HG03139 (cell line): ENCODE measurements at regions not wholly inside any gene's neighbourhood (a gene's known extent, or its start where the extent isn't known, plus 50 kb on each side); places are given as distances from the start of the nearest gene placed in this dataset.
"Not testable (repeated sequence)": the region's sequence is repeated elsewhere in the genome, so short reads cannot be mapped to it uniquely, and the experiment has no call there.

Source experiments
- ATAC-seq: cut with Tn5 transposase; IDR thresholded peaks from one replicate; pipeline ENCODE4 v1.9.1; 2021; ENCODE audit not compliant: unreplicated experiment

DNA sequence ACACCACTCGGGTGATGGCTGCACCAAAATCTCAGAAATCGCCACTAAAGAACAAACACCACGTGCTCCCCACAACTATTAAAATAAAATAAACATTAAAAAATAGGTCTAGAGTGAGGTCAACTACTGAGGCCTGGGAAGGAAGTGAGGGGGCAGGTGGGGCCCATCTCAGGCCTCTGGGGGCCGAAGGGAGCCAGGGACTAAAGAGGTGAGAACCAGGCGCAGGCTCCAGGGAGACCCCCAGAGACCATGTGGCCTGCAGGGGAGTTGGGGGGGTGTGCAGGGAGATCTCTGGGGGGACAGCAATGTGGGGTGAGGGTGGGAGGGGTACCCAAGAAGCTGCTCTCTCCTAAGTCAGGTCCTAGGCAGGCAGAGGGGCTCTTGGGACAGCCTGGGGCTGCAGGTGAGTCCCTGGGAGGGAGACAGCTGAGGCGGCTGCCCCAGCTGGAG lies 111.3 kb upstream of the SMURF2 start:
- no peak for ATAC-seq

DNA sequence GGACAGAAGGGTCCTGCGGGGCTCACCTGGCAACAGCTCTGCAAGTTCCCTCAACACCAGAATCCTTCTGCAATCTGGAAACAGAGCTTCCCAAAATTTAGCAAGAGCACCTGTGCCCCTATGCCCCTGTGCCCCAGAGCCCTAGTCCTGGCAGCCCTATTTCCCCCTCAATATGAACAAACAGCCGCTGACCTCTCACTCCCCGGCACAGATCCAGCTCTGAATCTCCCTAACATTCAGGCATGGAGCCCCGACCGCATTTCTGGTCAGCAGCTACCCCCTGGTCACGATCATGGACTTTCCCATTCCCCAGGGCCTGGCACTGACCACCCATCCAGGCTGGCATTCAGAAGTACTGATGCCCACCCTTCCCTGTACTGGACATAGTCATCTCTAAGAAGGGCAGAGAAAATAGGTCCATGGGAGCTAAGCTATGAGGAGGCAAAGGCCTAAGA lies 110.8 kb upstream of the SMURF2 start:
- no peak for ATAC-seq

DNA sequence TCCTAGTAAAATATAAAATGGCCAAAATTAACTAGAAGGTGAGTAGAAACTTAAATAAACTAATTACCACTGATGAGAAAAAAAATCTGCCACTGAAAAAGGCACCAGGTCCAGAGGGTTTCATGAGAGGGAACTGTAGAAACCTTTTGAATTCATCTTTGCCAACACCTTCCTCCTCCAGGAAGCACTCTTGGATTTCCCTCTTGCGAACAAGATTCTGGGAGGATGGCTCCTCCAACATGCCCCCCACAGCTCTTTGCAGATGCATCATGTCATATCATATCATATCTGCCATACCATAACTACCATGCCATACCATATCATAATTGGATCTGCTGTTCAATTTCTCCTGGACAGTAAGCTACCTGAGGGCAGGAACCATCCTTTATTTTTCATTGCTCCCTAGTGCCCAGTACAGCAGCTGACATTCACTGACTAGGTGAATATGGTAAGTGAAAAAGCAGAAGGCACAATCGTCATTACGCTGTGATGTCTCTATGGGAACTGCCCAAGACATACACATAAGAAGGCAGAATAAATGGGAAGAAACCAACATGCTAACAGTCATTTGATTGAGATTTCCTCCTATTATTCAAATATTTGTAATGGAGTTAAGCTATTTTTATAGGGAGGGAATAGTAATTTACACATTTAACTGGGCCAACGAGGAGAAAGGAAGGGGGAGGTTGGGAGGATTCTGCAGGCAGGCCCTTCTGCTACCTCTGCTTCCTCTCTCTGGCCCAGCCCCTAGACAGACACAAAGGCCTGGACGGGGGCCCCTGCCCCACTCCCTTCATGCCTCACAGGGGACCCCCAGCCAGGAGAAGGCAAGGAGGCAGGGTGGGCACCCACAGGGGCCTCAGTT lies 110.1 kb upstream of the SMURF2 start:
- no peak for ATAC-seq

DNA sequence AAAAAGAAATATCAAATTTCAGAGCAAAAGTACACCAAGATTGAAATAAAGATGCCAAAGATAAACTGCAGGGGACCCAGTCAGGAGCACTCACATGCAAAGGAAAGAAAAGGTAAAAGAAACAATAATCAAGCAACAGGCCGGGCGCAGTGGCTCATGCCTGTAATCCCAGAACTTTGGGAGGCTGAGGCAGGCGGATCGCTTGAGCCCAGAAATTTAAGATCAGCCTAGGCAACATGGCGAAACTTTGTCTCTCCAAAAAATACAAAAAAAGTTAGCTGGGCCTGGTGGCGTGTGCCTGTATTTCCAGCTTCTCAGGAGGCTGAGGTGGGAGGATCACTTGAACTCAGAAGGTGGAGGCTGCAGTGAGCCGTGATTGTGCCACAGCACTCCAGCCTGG lies 107.6 kb upstream of the SMURF2 start:
- no peak for ATAC-seq

DNA sequence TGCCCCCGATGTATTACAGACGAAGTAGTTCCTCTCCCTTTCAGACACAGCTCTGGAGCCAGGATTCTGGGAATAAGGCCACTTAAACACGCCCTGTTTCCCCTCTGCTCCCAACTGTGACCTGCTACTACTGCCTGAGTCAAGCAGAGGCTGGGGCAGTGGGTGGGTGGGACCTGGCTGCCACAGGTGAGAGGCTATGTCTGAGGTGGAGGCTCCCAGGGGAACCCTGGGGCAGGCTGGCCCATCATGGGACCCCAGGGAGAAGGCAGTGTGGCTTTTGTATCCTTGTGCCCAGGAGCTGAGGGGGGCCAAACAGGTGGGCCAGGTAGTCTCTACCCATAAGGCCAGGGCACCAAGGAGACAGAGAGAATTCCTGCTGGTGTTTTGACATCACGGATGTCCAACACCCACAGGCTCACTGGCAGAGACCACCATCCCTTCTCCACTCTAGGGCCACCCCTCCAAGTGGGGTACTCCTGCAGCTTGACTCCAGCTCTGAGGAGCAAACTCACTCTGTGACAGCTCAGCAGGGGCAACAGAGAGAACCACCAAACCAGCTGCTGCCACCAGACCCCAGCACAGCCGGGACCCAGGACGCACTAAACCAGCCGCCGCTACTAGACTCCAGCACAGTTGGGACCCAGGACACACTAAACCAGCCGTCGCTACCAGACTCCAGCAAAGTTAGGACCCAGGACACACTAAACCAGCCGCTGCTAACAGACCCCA lies 105.3 kb upstream of the SMURF2 start:
- ATAC-seq, result no peak

DNA sequence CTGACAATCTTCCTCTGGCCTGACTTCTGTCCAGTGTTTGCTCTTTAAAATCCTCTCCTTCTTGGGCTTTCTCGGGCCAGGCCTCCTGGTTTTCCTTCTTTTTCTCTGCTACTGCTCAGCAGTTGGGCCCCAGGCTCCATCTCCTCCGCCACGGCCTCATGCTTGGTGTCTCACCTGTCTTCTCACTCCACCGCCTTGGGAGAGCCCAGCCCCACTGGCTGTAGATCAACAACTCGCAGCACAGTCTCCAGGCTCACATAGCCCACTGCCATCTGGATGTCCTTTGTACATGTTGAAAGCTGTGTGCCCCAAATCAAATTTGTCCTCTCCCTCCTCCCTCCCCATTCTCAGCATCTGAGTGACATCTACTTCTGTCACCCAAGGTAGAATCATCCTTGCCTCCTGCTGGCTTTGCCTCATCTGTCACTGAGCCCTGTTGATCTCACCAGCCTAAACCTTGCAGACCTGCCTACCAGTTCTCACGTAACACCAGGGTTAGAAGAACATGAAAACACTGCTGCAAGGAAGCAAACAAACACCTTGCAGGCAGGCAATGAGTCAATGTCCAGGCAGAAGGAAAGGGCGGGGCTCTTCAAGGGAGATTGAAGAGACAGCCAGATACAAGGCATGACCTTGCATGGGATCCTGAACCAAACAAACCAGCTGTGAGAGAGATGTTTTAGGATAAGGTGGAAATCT lies 103.2 kb upstream of the SMURF2 start:
- no peak for ATAC-seq

DNA sequence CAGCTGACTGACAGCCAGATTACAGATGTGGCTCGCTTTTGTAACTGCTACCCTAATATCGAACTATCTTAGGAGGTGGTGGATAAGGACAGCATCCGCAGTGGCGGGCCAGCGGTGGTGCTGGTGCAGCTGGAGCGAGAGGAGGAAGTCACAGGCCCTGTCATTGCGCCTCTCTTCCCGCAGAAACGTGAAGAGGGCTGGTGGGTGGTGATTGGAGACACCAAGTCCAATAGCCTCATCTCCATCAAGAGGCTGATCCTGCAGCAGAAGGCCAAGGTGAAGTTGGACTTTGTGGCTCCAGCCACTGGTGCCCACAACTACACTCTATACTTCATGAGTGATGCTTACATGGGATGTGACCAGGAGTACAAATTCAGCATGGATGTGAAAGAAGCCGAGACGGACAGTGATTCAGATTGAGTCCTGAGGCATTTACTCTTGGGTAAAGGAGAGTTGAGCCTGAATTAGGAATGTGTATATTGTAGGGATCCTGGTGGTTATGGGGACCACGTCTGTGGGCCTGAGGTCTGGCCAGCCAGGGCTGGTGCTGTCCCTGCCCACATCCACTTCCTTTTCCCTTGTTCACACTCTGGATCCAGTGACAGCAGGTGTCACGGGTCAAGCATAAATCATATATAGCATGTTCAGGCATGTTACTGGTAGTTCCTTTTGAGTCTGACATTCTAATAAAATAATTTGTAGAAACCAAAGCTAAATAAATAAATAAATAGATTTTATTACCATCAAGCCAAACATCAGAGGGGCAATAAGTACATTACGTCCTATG lies 89.0 kb upstream of the SMURF2 start:
- no peak for ATAC-seq

DNA sequence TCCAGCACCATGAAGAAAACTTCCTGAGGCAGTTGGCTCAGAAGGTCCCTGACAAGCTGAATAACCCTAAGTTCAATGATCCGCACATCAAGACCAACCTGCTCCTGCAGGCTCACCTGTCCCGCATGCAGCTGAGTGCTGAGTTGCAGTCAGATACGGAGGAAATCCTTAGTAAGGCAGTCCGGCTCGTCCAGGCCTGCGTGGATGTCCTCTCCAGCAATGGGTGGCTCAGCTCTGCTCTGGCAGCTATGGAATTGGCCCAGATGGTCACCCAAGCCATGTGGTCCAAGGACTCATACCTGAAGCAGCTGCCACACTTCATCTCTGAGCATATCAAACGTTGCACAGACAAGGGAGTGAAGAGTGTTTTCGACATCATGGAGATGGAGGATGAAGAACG lies 88.4 kb upstream of the SMURF2 start:
- no peak for ATAC-seq

DNA sequence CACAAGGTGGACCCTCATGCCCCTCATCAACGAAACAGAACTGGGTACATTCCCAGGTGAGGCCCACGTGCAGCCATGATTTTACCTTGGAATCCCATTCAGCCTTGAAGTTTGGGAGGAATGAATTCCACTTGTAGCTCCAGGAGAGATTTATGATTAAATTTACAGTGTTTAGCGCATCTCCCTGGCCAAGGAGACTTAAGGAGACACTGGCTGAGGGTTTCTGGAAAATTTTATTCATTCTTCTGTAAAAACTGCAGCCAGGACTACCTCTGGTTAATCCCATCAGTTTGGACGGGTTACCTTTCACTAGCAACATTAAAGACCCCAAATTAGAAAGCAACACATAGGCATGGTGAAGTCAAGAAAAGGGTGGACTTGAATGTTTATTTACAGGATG lies 87.2 kb upstream of the SMURF2 start:
- ATAC-seq, result no peak

DNA sequence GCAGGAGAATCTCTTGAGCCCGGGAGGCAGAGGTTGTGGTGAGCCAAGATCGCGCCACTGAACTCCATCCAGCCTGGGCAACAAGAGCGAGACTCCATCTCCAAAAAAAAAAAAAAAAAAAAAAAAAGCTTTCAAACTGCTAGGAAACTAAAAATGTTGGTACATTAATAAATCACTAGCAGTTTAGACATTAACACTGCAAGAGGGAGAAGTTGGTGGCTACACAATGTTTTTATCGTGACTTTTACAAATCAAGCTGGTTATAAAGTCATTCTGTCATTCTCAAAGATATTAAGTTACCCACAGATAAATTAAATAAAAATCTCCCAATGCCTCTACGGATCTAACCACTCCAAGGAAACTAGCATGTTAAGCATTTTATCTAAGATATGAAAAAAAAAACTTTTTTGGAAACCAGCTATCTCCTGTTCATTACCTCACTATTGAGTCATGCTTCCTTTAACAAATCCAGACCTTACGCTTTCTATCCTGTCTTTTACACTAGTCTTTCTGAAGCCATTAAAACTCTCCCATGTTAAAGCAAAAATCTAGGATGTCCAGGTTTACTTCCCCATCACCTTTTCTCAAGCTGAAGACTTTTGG lies 85.9 kb upstream of the SMURF2 start:
- ATAC-seq, result no peak

DNA sequence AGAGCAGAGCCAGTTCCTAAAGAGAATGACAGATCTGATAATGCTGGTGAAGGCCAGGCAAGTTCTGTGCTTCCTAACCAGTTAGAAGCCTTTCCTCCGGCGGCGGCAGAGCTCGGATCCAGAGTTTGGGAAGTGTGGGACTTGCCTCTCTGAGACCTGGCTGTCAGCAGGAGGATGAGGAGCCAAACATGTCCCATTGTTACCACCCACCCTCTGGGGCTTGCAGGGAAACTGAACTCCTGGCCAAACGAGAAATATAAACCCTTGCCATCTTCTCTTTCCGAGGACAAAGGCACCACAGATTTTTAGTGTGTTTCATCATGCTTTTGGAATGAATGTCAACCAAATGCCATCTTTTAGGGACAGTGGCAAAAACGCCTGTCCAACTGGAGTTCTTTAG lies 80.2 kb upstream of the SMURF2 start:
- ATAC-seq, result no peak

DNA sequence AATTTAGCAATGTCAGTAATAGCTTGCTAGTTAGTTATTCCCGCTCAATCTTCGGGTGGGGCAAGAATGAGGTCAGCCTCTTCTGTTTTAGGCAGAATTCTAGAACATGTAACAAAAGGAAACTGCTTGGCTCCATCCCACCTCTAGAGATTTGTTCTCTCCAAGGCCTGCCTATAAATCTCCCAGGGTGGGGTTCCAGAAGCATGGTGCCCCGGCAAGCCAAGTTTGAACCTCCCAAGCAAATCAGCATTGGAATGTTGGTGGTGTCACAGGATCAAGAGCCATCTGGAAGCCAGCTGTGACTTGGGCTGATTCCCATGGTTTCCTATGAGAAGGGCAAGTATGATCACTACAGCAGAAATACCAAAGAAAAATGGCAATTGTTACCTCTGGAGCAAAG lies 79.8 kb upstream of the SMURF2 start:
- ATAC-seq, result not testable (repeated sequence)

DNA sequence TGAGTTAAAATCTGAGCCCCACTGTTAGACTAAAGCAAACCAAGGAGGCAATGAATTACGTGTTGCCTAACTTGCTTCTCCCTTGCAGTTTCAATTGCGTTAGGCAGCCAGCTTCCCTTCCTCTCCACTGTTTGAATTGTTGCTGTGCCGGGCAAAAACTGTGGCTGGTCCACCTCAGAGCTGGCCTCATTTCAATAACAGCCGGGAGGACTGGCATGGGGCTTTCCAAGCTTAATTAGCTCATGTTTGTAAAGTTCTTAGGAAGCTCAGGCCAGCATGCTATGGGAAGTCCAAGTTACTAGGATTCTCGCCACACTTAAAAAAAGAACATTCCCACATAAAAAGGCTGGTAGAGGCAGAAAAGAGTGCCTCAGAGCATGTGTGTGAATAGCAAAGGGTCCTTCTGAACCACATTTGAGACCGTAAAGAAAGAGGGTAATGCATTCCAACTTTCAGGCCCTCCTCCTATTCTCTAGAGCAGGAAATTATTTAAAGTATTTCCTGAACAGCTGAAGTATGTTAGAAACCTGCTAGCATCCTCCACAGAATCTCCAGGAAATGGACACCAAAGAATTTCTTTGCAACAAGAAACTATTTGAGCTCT lies 79.0 kb upstream of the SMURF2 start:
- ATAC-seq, result no peak

DNA sequence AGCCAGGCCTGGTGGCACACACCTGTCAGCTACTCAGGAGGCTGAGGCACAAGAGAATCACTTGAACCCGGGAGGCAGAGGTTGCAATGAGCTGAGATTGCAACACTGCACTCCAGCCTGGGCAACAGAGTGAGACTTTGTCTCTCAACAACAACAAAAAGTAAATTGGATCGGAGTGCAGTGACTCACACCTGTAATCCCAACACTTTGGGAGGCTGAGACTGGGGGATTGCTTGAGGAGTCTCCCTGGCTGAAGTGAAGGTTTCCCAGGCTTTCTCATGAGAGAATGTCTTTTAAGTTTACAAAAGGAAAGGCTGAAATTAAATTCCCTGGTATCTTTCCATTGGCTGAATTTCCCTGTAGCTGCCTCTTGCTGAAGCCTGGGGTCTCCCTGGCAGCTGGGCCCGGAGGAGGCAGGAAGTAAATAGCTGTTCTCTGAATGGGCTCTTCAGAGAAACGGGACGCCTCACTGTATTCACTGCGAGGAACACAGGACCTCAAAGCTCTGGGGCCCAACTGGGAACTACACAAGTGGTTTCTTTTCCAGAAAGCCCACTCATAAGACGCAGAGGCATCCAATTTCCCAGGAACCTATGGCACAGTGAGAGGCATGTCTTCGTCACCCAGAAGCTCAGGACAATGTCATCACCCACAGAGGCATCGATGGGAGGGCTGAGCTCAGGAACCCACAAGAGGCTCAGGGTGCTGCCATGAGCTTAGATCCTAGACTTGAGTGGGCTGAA lies 77.4 kb upstream of the SMURF2 start:
- no peak for ATAC-seq

DNA sequence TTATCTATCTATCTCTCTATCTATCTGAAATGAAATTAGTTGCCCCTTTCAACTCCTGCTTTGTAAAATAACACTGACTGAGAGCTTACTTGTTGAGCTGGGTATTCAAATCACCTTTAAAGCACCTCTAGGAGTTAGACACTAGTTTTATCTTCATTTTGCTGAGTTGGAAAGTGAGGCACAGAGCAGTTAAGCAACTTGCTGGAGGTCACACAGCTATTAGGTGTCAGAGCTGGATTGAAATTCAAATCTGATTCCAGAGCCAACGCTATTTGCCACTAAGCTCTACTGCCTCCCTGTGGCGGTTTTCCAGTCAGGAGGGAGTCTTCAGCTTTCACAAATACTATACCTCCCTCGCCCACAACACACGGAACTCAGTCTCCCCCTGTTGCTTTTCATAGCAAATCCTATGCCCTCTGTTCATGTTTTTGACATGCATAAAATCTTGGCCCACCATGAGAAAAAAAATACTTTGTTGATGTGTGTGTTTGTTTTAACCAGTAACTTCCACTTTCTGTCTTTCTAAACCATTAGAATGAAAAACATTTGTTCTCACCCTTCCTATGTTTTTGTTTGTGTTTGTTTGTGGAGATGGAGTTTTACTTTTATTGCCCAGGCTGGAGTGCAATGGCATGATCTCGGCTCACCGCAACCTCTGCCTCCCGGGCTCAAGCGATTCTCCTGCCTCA lies 74.8 kb upstream of the SMURF2 start:
- ATAC-seq, result no peak

DNA sequence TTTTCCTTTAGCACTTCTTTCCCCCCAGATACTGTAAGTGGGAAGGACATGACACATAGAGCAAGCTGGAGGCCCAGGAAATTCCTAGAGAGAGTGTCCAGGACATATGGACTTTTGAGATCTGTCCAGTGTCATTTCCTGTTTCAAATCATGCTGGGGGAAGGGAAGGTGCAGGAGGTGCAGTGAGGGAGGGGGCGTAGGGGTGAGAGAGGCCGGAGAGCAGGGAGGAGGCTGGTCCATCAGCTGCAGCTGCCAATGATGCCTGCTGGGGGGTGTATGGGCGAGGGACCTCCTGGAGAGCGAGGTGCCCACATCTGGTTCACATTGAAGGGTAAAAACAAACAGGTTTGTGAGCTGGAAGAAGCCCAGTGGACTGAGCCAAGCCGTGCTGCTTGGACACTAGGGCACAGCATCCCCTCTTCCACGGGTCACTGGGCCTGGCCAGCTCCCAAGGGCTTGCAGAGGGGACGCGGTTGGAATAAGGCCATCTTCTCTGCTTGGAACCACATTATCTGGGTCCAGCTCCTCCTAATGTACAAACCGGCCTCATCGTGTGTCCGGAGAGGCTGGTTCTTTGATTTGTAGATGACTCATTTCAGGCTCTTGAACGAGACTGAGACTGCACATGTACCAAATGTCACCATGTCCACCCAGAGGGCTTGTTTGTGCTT lies 70.4 kb upstream of the SMURF2 start:
- ATAC-seq, result no peak

DNA sequence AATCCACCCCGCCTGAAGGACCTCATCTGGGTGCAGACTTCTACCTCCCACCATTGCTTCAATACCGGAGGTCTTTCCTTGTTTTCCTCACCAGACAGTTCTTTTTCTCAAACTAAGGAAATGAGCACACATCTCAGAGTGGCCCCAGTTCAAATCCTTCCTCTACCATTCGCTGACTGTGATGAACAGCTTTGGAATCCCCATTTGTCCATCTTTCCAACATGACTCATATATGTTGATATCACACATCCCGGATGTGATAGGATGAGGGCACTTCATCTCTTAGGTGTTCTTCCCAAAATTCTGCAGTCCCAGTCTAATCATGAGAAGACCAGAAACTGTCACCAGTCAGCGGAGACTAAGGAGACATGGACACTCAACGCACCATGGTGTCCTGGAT lies 67.9 kb upstream of the SMURF2 start:
- not testable (repeated sequence) for ATAC-seq

DNA sequence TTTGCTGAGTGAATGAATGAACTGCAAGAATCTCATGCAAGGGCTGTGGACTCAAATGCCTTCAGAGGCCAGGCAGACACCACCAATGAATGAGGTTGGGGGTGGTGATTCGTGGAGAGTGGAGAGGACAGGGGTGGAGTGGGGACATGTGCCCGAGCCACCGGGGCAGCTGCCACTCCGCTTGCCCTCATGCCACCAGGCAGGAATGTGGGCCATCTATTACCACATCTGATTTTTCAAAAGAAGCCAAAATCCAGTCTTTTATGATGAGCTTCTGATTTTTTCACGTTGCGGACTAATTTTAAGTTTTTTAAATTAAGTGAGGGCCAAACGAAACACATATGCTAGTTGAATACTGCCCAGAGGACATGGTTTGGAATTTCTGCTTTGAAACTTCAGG lies 67.1 kb upstream of the SMURF2 start:
- ATAC-seq, result no peak
